Lower leg skin (tissue), 3 donors: ENCODE measurements at regions not wholly inside any gene's neighbourhood (a gene's known extent, or its start where the extent isn't known, plus 50 kb on each side); places are given as distances from the start of the nearest gene placed in this dataset.

ENCODE experiments used
- CTCF ChIP-seq, 3 donors: fragments of 450-650 bp; IDR thresholded peaks; one replicate each; pipeline ENCODE4 v1.5.1; 2016; ENCODE audit warnings: antibody characterized with exemption in 3 of 3, mild to moderate bottlenecking in 3 of 3, moderate library complexity in 2 of 3
- POLR2A ChIP-seq, 2 donors: fragments of 450-650 bp; IDR thresholded peaks; one replicate each; pipeline ENCODE4 v1.6.1; 2016 to 2017; ENCODE audit warnings: antibody characterized with exemption in 2 of 2, mild to moderate bottlenecking in 1 of 2, moderate library complexity in 1 of 2

- TF ChIP-seq CTCF (IDR thresholded peaks at IDR 0.05) (no peak), POLR2A (IDR thresholded peaks at IDR 0.05) (no peak)
These were observed 193.6 kb downstream of the MBL2 start for GRCh38 chr10:52578871-52579405.
